Kasumi-1 (cell line): ENCODE measurements at regions not wholly inside any gene's neighbourhood (a gene's known extent, or its start where the extent isn't known, plus 50 kb on each side); places are given as distances from the start of the nearest gene placed in this dataset.
"Not testable (repeated sequence)": the region's sequence is repeated elsewhere in the genome, so short reads cannot be mapped to it uniquely, and the experiment has no call there.

Source experiments
- DNase-seq, 2 experiments: peaks; one replicate each; lab custom pipeline; 2025; lab: John Stamatoyannopoulos, UW

DNA sequence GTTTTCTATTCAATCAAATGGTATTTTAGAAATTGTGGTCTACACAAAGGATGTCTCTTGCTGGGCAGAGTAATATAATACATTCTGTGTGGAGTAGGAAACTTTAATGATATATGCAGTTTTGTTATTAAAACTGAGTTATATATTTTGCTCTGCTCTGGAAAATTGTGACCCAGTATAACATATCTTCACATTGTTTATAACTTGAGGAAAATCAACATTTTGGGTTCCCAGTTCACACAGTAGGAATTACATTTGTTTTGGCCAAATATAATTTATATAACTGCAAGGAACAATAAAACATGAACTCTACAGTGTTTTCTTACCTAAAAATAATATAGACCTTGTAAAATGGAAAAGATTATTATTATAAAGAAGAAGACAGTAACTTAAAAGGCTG lies 372.4 kb downstream of the OSR1 start:
- DNase-seq: no peak

DNA sequence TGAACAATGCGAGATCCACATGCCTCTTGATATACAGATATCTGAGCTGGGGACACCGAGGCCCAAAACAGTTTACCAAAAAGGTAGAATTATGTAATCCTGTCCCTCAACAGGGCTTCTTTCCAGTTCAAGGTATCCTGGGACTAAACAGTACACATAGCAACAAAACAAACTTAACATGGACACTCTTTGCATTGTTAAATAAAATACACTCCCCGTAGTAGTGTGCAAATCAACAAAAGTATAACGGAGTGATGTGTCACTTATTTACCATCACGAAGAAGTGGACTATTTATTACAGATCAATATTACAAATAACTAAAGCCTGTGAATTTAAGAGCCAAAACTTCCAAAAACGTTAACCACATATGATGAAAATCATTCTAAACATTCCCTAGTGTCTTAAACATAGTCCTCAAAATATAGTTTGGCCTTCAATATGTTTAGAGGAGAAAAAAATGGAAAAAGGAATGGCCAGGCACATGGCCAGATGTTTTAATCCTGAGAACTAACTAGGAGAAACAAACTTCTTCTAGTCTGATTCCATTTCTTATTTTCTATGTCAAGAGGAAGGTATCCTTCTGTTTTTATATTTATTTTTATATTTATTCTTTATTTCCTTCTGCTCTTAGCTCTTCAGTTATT lies 377.5 kb downstream of the OSR1 start:
- no peak for DNase-seq

DNA sequence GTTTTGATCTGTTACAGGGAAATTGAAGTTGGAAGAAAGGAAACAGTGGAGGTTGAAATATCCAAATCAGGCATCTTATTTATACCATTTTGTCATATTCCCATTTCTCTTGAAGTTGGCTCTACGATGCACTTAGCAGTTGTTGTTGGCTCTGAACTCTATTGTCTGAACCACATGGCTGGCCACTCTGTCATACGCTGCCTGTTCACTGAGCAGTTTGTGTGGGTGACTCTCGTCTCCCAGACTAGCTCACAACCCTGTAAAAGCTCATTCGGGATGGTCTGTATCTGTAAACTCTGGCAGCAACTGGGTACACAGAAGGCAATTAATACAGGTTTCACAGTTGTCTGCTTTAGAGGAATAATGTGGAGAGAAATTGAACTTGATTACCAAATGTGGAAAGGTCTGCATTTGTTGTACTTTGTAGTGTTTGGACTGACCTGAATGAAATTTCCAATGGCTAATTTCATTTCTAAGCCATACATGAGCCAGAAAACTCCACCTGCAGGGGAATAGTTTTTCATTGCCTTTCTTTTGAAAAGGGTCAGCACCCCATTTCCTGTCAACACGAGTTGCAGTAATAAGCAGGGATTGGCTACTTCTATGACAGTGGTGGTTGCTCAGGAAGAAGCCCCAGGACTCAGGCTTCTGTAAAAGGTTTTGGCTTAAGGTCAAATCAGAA lies 378.2 kb downstream of the OSR1 start:
- no peak for DNase-seq

DNA sequence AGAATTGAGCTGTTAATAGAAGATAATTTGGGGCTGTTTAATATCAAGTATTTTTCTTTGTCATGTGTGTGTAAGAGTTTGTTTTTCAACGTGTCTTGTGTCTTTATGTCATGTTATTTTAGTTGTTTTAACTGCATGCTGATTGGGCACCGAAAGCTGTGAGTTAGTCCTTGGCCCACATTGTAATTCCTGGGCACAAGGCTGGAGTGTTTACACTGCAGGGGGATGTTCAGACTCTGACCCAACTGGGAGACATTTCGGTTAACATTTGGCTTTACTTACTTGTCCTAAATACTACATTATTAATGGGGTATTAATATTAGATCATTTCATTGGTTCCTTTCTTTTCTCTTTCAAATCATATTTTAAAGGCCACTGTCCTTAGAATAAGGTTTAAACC lies 381.0 kb downstream of the OSR1 start:
- no peak for DNase-seq

DNA sequence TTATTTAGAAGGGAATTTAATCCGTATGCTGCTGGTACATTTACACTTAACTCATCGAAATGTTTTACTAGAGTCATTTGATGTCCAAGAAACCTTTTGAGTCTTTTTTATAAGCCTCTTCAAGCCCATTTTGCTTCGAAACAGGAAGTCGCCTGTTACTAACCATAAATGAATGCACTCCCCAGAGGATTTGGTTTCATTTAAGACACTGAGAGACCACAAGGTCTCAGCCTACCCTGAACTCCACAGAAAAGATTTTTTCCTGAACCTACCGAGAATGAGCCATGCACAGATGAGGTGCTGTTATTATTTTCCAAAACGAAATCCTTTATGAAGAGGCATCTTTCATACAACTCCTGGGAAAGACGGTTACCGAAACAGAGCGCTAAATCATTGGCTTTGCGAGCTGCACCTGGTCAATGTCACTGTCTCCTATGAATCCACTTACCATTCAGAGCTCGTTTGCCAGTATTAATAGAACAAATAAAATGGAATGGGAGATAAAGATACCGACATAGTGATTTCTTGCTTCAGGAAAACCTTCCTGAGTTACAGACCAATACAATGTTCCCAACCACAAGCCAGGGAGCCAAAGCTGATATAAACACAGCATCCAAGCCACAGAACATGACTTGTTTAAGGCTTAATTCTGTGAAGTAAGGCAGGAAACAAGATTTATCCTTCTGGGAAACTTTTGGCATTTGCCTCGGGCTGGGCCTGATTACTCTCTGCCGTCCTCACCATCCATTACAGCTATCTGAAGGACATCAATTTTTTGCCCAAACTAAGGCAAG lies 382.1 kb downstream of the OSR1 start:
- no peak for DNase-seq

DNA sequence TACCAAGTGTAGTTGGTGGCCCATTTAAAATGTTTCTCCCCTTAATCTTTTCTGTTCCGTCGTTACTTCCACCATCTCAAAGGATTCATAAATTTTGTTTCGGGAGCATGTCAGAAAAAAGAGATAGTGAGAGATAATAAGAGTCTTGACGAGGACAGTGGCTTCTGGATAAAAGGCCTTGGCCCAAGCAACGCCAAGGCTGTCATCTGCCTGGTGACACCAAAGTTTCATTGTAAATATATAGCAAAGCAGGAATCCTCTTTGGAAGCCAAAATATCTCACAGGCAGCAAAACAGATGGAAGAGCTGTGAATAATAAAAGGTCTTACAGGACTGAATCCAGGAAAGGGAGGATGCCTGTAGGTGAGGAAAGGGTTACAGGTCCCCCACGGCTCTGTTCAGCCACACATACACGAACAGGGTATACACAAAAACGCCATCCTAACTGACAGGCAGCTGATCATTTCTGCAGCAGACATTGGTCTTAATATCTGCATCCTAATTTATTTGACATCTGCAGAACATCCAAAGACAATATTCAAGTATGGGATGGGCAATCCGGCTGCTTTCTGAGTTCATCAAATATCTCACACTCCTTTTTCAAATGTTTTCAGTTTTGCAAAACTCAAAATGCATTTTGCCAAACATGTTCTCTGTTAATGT lies 382.8 kb downstream of the OSR1 start:
- no peak for DNase-seq

DNA sequence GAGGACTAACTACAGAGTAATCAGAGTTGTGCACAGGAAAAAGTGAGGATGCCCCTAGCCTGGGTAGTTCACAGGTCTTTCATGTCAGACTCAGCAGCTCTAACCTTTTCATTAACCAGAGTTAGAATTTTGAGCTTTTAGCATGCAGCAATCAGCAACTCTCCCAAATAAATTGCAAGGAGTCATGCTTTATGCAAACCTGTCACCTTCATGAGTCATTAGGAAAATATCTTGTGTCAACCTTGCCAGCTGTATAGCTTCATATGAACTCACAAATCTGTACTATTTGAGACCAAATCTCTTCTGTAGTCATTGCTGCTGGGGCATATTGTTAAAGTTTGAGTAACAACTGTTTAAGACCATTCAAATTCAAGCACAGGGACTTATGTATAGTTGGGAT lies 382.3 kb upstream of the NT5C1B start:
- DNase-seq: no peak

DNA sequence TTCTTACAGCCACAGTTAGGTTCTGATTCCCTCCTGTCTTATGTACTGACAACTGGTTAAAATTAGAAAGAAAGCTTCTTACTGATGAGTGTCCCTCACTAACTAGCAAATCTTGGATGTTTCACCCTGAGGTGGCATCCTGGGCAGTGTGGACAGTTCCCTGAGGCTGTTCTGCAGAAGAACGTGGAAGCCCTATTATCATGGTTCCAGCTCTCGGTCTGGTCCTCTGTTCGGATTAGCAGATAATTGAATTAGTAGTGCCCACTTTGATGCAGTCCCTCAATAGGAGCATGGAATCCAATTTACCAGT lies 381.7 kb upstream of the NT5C1B start:
- no peak for DNase-seq

DNA sequence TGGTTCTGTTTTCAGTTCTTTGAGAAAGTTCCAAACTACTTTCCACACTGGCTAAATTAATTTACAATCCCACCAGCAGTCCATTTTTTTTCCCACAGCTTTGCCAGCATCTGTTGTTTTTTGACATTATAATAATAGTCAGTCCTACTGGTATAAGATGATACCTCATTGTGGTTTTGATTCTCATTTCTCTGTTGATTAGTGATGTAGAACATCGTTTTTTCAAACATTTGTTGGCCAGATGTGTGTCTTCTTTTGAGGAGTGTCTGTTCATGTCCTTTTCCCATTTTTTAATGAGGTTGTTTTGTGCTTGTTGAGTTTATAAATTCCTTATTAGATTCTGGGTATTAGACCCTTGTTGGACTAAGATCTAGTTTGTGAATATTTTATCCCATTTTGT lies 376.8 kb upstream of the NT5C1B start:
- DNase-seq: no peak

DNA sequence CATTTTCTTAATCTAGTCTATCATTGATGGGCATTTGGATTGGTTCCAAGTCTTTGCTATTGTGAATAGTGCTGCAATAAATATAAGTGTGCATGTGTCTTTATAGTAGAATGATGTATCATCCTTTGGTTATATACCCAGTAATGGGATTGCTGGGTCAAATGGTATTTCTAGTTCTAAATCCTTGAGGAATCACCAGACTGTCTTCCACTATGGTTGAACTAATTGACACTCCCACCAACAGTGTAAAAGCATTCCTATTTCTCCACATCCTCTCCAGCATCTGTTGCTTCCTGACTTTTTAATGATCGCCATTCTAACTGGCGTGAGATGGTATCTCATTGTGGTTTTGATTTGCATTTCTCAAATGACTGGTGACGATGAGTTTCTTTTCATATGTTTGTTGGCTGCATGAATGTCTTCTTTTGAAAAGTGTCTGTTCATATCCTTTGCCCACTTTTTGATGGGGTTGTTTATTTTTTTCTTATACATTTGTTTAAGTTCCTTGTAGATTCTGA lies 374.4 kb upstream of the NT5C1B start:
- DNase-seq: not testable (repeated sequence)

DNA sequence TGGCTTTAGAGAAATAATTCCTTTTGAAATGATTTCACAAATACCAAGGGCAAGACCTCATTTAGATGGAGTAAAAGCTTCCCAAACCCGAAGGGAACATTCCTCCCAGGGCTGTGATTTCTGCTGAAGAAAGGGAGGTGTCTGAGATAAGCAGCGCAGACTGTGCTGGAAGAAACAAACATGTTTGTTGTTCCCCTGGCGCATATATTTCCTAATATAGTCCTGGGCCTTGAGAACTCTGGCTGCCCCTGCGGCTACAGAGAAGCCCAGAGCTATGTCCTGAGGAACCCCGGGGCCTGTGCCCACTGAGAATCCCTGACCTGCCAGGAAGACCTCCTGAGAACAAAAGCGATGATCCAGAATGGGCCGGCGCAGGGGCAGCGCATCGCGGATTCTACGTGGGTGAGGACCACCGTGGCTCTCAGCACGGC lies 372.6 kb upstream of the NT5C1B start:
- DNase-seq: no peak

DNA sequence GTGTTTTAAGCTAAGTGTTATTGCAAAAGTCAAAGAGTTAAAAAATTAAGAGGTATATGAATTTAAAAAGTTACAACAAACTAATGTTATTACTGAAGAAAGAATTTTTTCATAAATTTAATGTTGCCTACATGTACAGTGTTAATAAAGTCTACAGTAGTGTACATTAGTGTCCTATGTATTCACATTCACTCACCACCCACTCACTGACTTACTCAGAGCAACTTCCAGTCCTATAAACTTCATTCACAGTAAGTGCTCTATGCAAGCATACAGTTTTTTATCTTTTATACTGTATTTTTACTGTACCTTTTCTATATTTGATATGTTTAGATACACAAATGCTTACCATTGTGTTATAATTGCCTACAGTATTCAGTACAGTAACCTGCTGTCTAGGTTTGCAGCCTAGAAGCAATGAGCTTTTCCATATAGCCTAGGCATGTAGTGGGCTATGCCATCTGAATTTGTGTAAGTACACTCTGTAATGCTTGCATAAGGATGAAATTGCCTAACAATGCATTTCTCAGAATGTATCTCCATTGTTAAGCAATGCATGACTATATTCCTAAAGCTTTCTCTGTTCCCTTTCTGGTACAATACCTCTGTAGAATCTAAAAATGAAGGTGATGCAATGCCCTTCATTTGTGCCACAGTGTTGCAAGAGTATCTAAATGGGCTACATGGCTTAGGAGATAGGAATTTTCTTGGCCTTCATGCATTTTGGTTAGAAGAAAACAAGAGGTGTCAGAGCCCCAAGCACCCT lies 370.8 kb upstream of the NT5C1B start:
- DNase-seq: no peak

DNA sequence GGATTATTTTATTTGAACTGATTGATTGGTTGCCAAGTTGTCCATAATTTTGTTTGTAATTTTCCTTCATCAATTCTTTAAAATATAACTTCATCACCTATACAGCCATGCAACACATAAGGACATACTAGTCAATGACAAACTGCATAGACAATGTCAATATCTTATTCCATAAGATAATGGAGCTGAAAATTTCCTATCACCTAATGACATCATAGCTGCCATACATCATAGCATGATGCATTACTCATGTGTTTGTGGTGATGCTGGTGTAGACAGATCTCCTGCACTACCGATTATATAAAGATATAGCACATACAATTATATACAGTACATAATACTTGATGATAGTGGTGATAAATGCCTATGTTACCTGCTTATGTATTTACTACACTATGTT lies 369.8 kb upstream of the NT5C1B start:
- no peak for DNase-seq

DNA sequence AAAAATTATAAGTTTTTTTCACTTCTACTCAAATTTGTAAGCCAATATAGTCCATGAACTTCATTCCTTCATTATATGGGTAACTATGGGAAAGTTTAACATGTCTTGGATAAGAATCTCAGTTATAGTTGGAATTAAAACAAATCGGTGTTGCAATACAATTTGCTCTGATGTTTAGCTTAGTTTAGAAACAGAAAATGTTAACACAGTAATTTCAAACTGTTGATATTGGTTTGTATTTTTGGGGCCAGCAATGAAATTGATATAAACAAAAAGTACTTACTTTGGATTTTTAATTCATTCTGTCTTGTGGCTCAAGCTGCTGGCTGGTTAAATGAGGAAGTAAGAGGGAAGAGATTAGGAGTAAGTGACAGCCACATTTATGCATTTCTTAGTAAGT lies 368.5 kb upstream of the NT5C1B start:
- DNase-seq: no peak

DNA sequence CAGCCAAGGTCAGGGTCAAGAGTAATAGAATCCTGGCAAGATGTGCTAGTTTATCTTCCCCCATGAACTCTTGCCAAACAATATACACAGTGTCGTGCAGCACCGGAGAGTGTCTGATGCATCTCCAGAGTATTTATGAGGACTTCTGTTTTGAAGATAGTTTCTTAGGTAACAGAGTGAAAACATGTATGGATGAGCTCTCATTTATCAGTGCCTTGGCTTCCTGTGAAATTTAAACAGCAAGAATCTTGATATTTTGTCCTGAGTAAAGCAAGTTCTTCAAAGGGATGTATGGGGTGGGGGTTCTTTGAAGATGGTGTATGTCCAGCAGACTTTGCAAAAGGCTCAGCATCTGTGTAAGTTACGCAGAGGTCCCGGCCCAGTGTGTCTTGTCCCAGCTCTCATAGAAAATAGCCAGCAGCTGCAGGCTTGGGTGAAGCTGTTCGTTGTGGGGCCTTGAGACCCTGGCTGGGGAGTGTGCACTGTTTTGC lies 361.0 kb upstream of the NT5C1B start:
- DNase-seq: no peak

DNA sequence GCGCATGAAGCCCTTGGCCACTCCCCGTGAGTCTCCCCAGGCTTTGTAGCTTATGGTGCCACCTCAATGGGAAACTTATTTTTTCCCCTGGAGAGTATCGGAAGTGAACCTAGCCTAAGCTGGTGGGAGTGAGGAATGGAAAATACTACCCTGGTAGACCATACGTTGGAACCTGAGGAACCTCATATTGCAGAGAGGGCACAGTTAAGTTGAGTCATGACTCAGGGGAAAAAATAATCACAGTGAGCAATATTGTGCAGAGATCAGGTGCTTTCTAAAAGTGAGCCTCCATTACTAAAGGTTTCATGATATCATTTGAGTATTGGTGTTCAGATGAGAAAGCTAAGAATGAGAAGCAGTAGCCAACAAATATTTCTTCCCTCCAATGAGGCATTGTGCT lies 360.5 kb upstream of the NT5C1B start:
- no peak for DNase-seq

DNA sequence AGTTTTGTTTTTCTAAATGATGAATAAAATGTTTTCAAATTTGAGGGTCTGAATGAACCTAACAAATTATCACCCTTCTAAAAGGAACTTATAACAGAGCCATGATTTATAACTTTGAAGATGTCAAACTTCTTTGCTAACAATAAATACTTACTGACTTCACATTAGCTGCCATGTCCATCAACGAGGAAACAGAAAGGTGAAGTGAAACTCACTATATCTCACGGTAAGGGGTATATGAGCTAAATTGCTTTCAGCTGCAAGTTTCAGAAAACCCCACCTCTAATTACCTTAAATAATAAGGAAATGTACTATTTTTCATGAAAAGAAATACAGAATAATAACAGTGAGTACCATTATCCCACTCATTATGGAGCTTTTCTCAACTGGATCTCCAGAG lies 350.8 kb upstream of the NT5C1B start:
- DNase-seq: no peak

DNA sequence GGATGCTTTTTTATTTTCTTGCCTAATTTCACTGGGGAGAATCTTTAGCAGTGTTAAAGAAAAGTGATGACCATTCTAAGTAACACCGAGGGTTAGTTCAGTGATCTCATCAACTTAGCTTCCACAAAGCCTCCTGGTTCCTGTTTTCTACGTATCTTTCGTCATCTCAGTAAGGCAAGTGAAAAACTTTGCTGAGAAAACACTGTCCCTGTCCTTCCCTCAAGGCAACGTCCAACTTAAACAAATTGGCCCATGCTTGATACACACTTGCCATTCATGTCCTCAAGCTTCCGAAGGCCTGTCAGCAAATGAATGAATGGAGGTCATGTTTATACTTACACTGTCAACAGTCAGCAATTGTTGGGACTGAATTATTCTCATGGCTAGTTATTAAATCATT lies 350.4 kb upstream of the NT5C1B start:
- not testable (repeated sequence) for DNase-seq

DNA sequence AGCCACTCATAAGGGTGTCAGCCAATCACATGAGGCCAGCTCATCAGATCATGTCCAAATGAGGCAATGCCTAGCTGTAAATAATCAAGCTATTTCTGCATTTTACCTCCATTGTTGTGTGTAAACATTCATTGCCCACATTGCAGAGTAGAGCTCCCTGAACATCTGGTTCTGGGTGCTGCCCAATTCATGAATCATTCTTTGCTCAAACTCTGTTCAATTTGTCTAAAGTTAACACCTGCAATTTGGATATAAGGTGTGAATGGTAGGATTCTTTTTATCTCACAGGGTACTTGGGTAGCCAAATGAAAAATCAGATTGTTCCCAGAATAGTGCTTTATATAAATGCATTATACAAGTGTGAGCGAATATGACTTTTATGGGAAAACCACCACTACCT lies 345.5 kb upstream of the NT5C1B start:
- no peak for DNase-seq

DNA sequence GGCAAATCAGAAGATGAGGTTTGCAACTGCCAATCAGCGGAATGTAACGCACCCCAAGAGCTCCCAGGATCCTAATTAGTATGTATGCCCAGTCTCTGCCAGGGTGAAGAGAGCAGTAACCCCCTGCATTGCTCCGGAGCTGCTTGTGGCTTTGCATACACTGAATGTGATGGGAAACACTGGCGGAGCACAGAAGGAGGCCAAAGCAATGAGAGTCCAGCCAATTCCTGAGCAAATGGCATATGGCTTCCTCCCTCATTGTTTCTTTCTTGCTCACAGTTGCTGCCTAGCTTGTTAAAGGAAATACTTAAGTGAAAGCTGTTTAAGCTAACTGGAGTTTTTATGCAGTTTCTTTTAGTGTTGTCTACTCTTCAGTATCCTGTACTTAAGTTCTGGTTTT lies 343.5 kb upstream of the NT5C1B start:
- DNase-seq: no peak

DNA sequence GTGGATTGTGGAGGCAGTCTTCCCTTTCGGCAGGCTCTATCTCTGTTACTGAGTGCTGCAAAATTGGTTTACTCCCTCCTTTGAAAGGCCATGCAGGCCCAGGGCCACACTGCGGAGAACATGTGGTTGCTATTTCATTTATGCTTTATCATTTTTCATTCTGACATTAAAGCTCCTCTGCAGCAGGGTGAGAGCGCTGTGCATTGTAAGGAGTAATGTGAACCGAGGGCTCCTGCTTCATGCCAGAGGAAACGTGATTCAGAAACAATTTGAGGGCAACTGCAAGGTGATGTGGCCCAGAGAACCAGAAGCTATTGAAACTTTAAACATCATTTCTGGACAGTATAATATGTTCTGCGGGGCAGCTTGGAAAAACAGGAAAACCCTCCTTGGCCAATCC lies 341.6 kb upstream of the NT5C1B start:
- DNase-seq: no peak
